Stimulated activated CD4-positive, alpha-beta T cell treated with anti-CD3 and anti-CD28 coated beads, Interleukin-2, amount 100 ng/mL, for 4 hours (primary cell): ENCODE measurements at regions not wholly inside any gene's neighbourhood (a gene's known extent, or its start where the extent isn't known, plus 50 kb on each side); places are given as distances from the start of the nearest gene placed in this dataset.

Source experiments
- DNase-seq: peaks from one replicate; pipeline ENCODE4 v3.0.0-alpha.2; 2020; ENCODE audit warnings: low read depth

DNA sequence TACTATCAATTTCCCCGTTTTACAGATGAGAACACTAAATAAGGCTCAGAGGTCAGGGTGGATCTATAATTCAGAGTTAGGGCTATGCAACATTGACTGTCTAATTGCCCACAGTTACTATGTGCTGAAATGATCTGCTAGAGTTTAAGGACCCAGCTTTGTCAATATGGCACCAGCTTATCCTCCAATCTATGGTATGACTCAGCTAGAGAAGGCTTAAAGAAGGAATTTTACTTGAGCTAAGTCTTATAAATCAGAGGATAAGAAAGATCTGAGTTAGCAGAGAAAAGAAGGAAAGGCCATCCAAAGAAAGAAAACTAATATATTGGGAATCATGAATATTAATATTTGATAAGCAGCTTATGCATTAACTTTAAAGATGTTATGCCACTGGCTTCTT, 78.1 kb downstream of the ASB9 start:
- no peak for DNase-seq

DNA sequence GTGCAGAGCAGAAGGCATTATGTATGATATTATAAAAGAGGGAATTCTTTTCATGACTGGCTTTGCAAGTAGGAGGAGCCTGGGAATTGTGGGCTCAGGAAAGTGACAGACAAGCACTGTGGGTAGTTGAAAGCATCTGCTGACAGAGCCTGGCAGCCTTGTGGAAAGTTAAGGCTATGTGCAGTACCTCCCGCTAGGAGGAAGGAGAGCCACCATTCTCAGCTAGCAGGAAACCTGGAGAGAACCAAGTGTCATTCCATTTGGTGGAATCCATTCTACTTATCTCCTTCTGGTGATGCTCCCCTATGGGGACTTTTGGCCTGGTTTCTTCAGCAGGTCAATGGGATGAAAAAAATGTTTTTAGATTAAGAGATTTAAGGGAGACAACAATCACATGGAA, 81.8 kb downstream of the ASB9 start:
- DNase-seq: no peak

DNA sequence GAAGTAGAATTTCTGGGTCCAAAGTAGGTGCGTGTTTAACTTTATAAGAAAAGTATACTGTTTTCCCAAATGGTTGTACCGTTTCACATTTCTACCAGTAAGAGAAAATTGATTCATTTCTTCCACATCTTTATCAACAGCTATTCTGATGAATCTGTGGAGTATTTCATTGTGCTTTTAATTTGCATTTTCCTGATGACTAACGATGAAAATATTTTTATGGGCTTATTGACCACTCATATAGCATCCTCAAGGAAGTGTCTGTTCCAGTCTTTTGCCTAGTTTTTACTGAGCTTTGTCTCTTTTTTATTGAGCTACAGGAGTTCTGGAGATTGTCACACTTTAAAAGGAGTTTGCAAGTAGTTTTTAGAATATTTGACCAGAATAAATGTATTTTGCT, 92.6 kb downstream of the ASB9 start:
- no peak for DNase-seq

DNA sequence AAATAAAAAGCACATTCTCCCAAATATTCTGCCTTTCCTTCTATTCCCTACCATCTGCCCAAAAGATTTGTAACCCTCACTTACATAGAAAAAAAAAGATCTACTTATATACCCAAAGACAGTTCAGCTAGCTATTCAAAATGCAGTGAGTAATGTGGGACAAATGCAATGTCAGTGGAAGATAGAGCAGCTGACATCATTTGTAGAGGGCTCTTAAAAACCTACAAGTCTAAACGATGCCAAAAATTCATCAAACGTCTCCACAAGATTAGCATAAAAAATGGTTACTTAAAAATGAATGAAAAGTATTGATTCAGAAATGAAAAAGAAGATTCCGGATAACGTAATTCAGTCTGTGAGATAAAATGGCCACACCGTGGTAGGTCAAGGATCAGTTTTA, 96.5 kb downstream of the ASB9 start:
- DNase-seq: no peak

DNA sequence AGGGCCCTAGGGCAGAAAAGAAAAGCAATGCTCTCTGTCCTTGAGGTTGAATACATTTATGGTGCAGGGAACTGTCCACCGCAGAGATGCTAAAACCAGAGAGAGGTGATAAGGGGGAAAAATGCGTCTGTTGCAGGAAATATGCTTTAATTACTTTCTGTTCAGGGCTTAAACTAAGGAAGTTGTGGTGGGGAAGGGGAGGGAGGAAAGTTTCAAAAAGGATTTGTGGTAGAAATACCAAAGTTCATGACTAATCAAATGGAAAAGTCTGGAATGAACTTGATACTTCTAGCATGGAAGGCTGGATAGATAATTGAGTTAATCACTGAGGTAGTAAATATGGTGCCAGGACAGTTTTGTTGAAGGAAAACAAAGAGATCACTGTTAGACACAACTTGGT, 99.0 kb downstream of the ASB9 start:
- no peak for DNase-seq

DNA sequence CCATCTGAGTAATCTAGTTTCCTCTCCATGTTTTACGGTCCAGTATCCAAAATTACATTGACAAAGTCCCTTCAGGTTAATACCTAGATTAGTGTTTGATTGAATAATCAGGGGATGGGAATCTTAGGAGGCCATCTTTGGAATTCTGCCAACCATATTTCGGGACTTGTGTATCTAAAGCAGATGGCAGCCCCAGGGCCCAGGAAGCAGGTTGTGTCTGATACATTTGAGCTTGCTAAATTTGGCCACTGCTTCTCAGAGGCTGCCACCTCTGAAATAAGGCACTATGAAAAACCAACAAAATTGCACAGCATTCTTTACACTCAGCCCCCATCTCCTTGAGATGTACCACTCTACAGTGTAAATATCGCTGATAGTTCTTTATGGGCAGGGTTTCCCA, 102.1 kb downstream of the ASB9 start:
- DNase-seq: no peak

DNA sequence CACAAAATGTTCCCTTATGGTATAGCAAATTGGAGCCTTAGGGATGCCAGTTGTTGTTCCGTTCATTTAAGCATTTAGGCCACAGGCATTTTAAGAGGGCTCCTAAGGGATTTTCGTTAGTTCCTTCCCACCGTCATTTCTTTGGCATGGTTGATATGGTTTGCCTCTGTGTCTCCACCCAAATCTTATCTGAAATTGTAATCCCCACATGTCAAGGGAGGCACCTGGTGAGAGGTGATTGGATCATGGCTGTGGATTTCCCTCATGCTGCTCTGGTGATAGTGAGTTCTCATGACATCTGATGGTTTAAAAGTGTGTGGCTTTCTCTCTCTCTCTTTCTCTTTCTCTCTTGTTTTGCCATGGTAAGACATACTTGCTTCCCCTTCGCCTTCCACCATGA, 104.1 kb downstream of the ASB9 start:
- DNase-seq: no peak

DNA sequence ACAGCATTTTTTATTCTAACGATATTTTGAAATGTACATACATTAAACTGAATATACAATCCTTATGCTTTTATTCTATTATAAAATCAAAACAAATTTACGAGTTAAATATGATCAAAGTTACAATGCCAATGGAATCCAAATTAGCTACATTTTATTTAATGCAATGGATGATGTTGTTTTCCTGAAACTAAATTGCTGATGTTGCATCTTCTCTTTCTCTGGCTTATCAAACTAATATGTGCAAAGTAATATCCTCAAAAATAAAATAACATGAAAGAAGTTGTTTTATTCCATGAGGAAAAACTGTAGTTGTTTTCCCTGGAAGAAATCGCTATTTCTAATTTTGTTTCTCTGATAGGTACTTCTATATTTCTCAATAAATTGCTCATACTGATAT, 106.8 kb downstream of the ASB9 start:
- DNase-seq: no peak

DNA sequence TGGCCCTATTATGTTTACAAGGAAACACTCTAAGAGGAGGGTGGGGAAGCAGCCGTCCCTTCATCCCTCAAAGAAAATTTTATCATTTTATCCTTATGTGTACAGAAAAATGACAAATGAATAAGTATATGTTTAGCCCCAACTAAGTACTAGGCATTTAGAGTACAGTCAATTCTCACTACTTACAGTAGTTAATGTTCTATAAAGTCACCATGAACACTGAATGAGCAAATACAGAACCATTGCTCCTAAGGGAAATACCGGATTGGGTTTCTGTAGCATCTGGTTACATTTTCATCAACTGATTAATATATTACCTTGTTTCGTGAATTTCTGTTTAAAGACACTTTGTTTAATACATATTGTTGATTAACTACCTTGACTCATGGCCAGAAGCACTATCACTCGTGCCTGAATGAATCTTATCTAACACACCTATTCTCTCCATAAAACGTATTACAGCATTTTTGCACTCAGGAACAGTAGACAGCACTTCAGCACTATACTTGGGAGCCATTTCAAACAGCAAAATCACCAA, 109.3 kb downstream of the ASB9 start:
- DNase-seq: no peak

DNA sequence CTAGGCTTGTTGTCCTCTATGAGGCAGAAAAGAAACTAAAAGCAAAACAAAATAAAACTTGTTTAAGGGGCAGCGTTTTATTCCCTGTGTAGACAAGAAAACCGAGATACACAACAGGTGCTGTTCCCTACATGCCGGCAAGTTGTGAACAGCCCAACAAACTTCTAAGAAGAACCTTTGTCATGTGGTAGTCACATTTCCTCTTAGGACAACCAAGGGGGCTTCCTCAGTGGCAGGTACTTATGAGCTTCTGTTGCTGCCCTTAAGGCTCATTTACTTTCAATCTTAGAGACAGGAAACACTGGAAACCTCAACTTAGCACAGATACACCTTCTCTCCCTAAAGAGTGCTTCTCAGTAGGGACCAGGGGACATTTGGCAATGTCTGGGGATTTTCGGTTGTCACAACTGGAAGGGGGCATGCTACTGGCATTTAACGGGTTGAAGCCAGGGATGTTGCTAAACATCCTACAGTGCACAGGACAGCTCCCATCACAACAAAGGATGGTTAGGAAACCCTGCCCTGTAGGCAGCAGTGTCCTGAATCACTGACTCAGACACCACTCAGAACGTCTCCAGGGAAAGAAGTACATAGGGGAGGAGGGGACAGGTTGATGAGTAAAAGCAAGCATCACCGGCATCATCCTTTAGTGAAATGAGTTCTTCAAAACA, 111.0 kb downstream of the ASB9 start:
- peak; percentile 3 for DNase-seq

DNA sequence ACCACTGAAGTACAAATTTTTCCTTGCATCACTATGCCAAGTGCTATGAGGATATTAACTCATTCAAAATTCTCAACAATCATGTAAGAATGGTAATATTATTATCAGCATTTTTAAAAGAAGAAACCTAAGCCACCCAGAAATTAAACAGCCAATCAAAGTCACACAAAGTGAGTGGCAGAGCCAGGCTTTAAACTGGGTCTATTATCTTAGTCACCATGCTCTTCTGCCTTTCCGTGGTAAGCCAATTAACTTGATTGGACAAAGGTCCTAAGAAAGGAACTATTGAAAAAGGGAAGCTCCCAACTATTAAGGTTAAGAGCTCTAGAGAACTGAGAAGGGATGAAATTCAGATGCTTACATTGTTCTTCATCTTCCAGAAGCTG, 111.5 kb downstream of the ASB9 start:
- DNase-seq: no peak

DNA sequence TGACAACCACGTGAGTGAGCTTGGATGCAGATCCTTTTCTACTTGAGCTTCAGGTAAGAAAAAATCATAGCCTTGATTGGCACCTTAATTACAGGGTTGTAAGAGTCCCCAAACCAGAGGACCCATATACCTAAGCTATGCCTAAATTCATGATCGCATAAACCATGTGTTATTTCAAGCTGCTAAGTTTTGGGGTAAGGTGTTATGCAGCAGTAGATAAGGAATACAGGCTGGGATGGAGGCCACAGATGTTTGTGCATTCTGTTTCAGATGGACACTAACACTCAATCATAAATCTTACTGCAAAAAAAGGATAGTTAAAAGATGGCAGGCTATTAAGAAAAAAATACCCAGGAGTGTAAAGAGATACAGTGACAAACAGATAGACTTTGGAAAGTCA, 112.3 kb downstream of the ASB9 start:
- DNase-seq: no peak

DNA sequence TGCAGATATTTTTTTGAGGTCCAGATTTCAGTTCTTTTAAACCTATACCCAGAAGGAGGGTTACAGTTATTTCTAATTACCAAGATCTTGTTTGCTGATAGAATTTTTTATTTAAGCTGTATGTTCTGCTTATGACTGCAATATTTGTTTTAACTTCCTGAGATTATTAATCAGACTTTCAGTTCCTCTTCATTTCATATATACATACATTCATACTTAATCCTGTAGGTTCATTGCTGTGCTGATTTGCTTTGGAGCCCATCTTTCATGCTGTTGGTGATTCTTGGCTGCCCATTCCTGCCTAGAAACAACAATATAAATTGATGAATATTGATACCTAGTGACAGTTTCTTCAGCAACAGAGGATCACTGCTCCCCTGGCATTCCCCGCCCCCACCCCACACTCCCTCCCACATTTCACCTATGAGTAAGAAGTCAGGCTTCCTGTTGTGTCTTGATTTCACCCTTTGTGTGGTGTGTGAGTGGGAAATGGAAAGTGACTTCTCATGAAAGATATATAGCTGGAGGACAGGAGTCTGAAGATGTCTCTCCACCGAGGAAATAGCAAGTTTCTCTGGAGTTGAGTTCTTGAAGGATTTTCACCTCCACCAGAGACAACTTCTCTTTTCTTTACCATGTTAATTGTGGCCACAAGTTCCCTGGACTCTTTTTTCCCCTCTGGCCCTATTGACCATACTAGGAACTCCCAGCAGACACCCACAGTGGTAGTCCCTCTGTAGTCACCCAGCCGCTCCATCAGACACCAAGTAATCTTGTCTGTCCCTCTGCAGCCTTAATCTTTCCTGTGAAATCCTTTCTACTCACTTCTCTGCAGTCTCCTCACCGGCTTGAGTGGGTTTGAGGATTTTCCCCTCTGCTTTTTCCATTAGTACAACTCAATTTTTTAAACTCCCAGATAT, 118.4 kb downstream of the ASB9 start:
- peak; percentile 35 for DNase-seq

DNA sequence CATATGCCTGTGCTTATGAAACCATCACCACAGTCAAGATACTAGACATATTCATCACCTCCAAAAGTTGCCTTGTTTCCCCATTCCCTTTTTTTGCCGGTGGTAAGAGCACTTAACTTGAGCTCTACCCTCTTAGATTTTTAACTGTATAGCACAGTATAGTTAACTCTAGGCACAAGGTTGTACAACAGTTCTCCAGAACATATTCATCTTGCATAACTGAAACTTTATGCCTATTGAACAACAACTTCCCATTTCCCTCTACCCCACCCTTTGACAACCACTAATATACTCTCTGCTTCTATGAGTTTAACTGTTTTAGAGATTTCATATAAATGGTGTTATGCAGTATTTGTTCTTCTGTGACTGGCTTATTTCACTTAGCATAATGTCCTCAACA, 119.3 kb downstream of the ASB9 start:
- DNase-seq: no peak

DNA sequence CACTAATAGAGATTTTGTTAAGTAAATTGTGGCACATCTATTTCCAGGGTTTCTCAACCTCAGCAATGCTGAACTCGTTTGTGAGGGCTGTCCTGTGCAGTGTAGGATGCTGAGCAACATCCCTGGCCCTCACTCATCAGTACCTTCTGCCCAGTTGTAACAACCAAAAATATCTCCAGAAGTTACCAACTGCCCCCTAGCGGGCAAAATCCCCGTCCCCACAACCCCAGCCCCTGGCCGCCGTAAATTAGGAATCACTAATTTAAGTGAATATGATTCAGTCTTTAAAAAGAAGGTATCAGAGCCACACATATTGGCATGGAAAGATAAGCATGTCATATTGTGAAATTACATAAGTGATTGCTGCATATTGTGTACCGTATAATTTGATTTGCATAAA, 123.4 kb downstream of the ASB9 start:
- DNase-seq: no peak

DNA sequence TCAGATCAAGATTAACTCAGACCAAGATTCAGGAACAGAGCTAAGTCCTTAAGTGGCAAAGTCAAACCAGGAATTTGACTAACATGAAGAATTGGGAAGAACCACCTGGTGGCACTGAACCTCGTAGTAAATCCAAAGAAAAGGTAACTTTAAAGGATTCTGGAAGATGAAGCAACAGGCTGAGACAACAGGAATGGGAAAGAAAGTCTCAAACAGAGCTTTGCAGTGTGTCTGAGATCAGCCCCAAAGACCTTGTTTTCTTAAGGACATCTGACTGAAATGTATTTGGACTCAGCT, 126.1 kb downstream of the ASB9 start:
- no peak for DNase-seq

DNA sequence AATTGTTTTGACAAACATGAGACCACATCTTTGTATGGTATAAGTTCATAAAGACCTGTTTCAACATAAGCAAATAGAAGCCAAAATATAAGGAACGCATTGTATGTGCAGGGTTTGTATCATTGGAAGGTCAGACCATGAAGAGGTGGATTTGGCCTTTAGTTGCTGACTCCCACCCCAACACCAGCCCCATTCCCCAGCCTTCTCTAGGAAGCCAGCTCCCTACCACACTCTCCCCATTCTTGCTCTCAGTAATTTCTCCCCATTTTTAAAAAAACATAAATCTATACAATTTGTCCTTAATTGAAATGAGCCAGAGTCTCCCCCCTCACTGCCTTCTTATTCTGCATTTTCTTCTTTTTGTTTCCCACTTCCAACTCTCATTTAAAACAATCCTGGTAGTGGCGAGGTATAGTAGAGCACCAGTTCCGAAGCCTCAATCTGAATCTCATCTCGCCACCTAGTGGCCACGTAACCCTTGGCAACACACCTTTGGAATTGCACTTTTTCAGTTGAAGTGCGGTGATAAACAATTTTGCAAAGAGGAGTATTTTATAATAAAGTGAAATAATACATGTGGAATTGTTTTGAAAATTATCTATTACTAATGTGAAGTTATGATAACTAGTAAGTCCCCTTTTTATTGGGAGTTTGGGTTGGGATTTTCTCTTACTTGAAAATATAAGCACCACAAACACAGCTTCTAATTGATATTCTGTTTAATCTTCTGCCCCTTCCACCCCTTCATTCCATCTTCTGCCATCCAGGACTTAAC, 126.6 kb downstream of the ASB9 start:
- DNase-seq: peak; percentile 43

DNA sequence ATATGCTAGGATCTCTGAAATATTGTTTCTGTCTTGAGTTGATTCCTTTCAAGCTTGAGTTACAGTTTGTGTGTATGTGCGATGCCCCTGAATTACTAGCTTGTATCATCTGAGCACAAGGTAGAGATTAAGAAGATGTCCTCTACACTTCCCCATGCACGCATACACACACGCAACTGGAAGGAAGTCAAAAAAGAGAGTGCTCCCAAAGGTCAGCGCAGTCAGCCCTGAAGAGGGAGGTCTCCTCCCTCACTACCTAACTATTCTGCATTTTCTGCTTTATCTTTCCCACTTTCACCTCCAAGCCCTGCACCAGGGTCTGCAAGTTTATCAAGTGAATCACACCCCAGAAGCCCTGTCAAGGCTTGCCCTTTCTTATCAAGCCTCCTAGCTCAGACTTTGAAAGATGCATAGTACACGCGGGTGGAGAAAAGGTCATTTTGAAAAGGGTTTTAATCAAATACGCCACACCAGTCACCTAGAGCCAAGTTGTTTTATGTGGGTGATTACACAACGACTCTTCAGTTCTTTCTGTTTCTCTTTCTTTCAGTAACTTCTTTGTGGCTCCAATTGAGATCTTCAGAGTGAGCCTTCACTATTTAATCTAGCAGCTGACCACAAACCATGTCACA, 127.7 kb downstream of the ASB9 start:
- DNase-seq: no peak

DNA sequence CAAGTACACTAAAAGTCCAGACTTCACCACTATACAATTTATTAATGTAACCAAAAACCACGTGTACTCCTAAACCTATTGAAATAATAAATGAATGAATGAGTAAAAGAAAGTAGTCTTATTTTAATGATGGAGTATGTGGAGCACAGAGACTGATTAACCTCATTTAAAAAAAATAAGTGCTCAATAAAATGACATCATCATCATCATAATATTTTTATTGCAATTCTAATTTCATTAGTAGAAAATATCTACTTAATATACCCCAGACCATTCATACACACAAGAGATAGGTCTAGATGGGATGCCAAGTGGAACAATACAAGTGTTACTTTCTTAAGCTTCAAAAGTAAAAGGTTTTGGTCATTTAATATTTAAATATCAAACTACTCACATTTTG, 133.1 kb downstream of the ASB9 start:
- no peak for DNase-seq

DNA sequence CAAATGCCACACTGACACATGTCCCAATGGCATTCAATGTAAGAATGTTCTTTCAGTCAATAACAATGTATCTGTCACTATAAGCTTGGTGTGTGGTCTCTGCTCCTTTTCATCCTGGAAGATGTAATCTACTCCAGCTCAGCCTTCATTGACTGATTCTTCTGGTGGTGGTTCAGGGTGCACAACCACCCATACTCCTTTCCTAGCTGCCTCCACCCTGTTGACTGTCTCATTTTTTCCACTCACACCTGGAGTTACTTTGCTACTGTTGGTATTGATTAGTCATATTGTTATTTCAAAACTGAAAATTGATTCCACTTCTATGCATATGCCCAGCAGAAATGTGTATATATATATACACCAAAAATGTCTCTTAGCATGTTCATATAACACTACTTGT, 140.5 kb downstream of the ASB9 start:
- DNase-seq: no peak

DNA sequence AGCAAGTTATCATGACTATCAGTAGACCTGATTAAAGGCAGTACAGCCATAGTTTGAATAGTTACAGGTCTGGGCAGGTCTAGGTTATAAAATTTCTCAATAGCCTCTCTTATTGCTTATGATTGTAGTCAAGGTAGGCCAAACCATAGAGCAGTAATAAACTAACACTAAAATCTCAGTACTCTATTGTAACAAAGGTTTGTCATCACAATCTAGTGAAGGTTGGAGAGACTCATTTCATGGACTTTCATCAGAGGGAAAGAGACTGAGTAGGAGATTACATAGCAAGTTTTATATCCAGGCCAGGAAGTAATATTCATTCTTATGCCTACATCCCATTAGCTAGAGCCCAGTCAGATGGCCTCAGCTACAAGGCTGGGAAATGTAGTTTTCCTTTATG, 141.0 kb downstream of the ASB9 start:
- DNase-seq: no peak

DNA sequence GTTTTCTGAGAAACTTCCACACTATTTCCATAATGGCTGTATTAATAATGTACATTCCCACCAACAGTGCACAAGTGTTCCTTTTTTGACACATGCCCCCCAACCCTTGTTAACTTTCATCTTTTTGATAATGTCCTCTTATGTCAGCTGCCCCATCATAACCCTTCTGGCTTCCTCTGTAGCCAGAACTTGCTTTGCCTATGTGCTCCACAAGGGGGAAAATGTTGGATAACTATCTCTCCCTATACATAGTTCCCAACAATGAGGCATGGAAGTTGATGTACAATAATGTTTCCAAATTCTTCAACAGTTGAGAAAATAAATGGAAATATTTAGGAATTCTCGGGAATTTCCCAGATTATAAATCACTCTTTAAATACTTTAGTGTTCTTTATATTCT, 142.9 kb downstream of the ASB9 start:
- no peak for DNase-seq
